ENCODE measurements at regions not wholly inside any gene's neighbourhood (a gene's known extent, or its start where the extent isn't known, plus 50 kb on each side); places are given as distances from the start of the nearest gene placed in this dataset.

DNA sequence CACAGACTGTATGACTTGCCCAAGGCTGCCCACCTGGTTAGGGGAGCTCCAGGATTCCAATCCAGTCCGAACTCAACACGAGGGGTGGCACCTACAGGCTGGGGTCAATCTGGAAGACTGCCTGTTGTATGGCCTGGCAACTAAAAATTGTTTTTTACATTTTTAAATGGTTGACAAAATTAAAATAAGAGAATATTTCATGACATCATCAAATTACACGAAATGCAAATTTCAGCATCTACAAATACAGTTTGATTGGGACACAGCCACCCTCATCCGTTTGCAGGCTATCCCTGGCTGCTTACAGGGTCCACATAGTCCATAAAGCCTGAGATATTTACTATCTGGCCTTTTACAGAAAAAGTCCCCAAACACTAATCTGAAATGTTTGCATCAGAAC is 235.9 kb upstream of the GMDS start:
- H3K9me2 ChIP-seq (replicated peaks; ENCODE audit: low read length), result no peaks in the 10 kb centered on the region; the same call in 1 of the 2 replicates
- no peaks in the 10 kb centered on the region; the same call in none of the 2 replicates for H3K9me3 ChIP-seq (ENCODE audit: low read length)
- intact Hi-C loops (cut with micrococcal nuclease), result no loop called here
- no peaks in the 10 kb centered on the region for H3F3A ChIP-seq (ENCODE audit: low read length, unreplicated experiment)
- no peaks in the 10 kb centered on the region for H3K79me2 ChIP-seq (ENCODE audit: low read length)
- no peaks in the 10 kb centered on the region for H4K20me1 ChIP-seq (ENCODE audit: low read length)
- no peaks in the 10 kb centered on the region for H3K27me3 ChIP-seq (ENCODE audit: low read length)
- no peak overlapping the region for H3K9ac ChIP-seq (ENCODE audit: low read length)
- H3K4me1 ChIP-seq (ENCODE audit: insufficient read depth, low read length), result peaks cover 13% of the 10 kb centered on the region
- no peak for ATAC-seq
- TF ChIP-seq EZH2 (IDR thresholded peaks at IDR 0.05; ENCODE audit: low read length, unreplicated experiment) (no peak), CTCF (conservative IDR thresholded peaks at IDR 0.05; ENCODE audit: low read depth, low read length) (no peak), EZH2phosphoT487 (IDR thresholded peaks at IDR 0.05; ENCODE audit: borderline replicate concordance, low read length) (no peak)
- H3K4me2 ChIP-seq (ENCODE audit: low read length), result no peak overlapping the region
- ChIA-PET POLR2A (ENCODE audit: unreplicated experiment) (no interaction called here), CTCF (no interaction called here)
- no peak overlapping the region for H3K4me3 ChIP-seq (ENCODE audit: low read length)
- H3K36me3 ChIP-seq (ENCODE audit: low read depth, low read length), result no peaks in the 10 kb centered on the region
- no peak for DNase-seq
- H3K27ac ChIP-seq (ENCODE audit: low read length), result no peak overlapping the region
- BruUV-seq (replicated peaks), result no TSS peak
- H2AFZ ChIP-seq (ENCODE audit: low read length), result no peak overlapping the region

DNA sequence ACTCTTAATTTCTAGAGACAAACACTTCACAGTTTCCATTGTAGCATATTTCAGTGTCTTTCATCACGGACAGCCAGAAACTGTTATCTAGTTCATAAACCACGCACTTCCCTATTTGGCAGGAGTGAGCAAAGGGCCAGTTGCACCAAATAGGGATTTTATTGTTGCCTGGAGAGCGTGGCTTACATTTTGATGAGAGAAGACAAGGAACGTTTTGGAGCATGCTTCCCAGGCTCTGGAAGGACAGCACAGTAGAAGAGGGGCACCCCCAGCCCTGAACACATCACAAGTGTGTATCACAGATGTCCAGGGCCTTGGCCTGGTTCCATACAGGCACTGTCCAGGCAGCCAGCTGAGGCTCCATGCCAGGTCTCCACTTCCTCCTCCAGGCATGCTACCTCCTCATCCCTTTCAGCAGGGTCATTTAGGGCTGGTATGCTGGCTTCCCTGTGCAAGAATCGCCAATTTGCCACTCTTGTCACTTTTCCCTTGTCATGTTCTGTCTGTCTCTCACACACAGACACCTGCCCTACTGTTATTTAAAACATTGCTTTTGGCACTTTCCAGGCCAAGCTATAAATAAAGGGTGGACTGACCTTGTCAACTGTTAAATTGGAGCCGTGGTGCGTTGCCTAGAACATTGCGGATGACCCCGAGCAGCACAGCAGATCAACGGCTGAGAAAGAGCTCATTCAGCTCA is 235.0 kb upstream of the GMDS start:
- Histone ChIP-seq H3K4me1 (ENCODE audit: insufficient read depth, low read length) (peaks cover 19% of the 10 kb centered on the region), H3K27me3 (ENCODE audit: low read length) (no peaks in the 10 kb centered on the region), H3K4me2 (ENCODE audit: low read length) (no peak overlapping the region), H4K20me1 (ENCODE audit: low read length) (no peaks in the 10 kb centered on the region), H3K4me3 (ENCODE audit: low read length) (no peak overlapping the region), H2AFZ (ENCODE audit: low read length) (no peak overlapping the region), H3K79me2 (ENCODE audit: low read length) (no peaks in the 10 kb centered on the region), H3K27ac (ENCODE audit: low read length) (no peak overlapping the region), H3K36me3 (ENCODE audit: low read depth, low read length) (no peaks in the 10 kb centered on the region), H3K9me3 (ENCODE audit: low read length) (no peaks in the 10 kb centered on the region; the same call in none of the 2 replicates), H3K9me2 (replicated peaks; ENCODE audit: low read length) (no peaks in the 10 kb centered on the region; the same call in 1 of the 2 replicates), H3K9ac (ENCODE audit: low read length) (no peak overlapping the region), H3F3A (ENCODE audit: low read length, unreplicated experiment) (no peaks in the 10 kb centered on the region)
- no peak for ATAC-seq
- no TSS peak for BruUV-seq (replicated peaks)
- DNase-seq, result no peak
- TF ChIP-seq EZH2 (IDR thresholded peaks at IDR 0.05; ENCODE audit: low read length, unreplicated experiment), result no peak
- no peak for TF ChIP-seq CTCF (conservative IDR thresholded peaks at IDR 0.05; ENCODE audit: low read depth, low read length)
- TF ChIP-seq EZH2phosphoT487 (IDR thresholded peaks at IDR 0.05; ENCODE audit: borderline replicate concordance, low read length), result no peak
- POLR2A ChIA-PET (ENCODE audit: unreplicated experiment), result no interaction called here
- intact Hi-C loops (cut with micrococcal nuclease), result no loop called here
- CTCF ChIA-PET, result no interaction called here

- no peaks in the 10 kb centered on the region for H3F3A ChIP-seq (ENCODE audit: low read length, unreplicated experiment)
- DNase-seq (no peak), ATAC-seq (no peak)
- no peak overlapping the region for H3K4me2 ChIP-seq (ENCODE audit: low read length)
- no peak overlapping the region for H3K27ac ChIP-seq (ENCODE audit: low read length)
- CTCF ChIA-PET, result no interaction called here
- TF ChIP-seq EZH2phosphoT487 (IDR thresholded peaks at IDR 0.05; ENCODE audit: borderline replicate concordance, low read length), result no peak
- no peak for TF ChIP-seq EZH2 (IDR thresholded peaks at IDR 0.05; ENCODE audit: low read length, unreplicated experiment)
- no peak for TF ChIP-seq CTCF (conservative IDR thresholded peaks at IDR 0.05; ENCODE audit: low read depth, low read length)
- H3K9me3 ChIP-seq (ENCODE audit: low read length), result no peaks in the 10 kb centered on the region; the same call in none of the 2 replicates
- no peaks in the 10 kb centered on the region for H4K20me1 ChIP-seq (ENCODE audit: low read length)
- no peak overlapping the region for H3K4me3 ChIP-seq (ENCODE audit: low read length)
- no peak overlapping the region for H2AFZ ChIP-seq (ENCODE audit: low read length)
- intact Hi-C loops (cut with micrococcal nuclease), result no loop called here
- no peaks in the 10 kb centered on the region; the same call in 1 of the 2 replicates for H3K9me2 ChIP-seq (replicated peaks; ENCODE audit: low read length)
- H3K27me3 ChIP-seq (ENCODE audit: low read length), result no peaks in the 10 kb centered on the region
- no peaks in the 10 kb centered on the region for H3K36me3 ChIP-seq (ENCODE audit: low read depth, low read length)
- peaks cover 19% of the 10 kb centered on the region for H3K4me1 ChIP-seq (ENCODE audit: insufficient read depth, low read length)
- no peaks in the 10 kb centered on the region for H3K79me2 ChIP-seq (ENCODE audit: low read length)
- POLR2A ChIA-PET (ENCODE audit: unreplicated experiment), result no interaction called here
- no peak overlapping the region; the same call in 1 of the 2 replicates for H3K9ac ChIP-seq (ENCODE audit: low read length)
- no TSS peak for BruUV-seq (replicated peaks)
Measured at GRCh38 chr6:2478200-2478599, 232.8 kb upstream of the GMDS start.

Measured in PC-3 (cell line).